Common myeloid progenitor, CD34-positive (primary cell): ENCODE measurements at regions not wholly inside any gene's neighbourhood (a gene's known extent, or its start where the extent isn't known, plus 50 kb on each side); places are given as distances from the start of the nearest gene placed in this dataset.

Experiments used
- CTCF ChIA-PET: fragments of 350-600 bp; sonication (Branson Sonifier 250); formaldehyde crosslinking; loops from one replicate; lab custom pipeline; 2021; ENCODE audit warnings: antibody characterized with exemption; lab: Charles Lee
- POLR2A ChIA-PET: fragments of 350-600 bp; sonication (Branson Sonifier 250); formaldehyde crosslinking; loops from one replicate; lab custom pipeline; 2021; ENCODE audit warnings: antibody characterized with exemption; lab: Charles Lee
- DNase-seq, 3 donors: peaks; one replicate each; pipeline versions ENCODE4 v3.0.0 to v3.0.0-alpha.2; 2013
- H3K27ac ChIP-seq, 2 experiments: 1 replicate in 1 of 2; 2 replicates in 1 of 2; pipeline ENCODE4 v1.7.0; 2013; ENCODE audit warnings: inconsistent platforms in 2 of 2, low read length in 2 of 2, mild to moderate bottlenecking in 2 of 2, low read depth in 1 of 2, moderate library complexity in 1 of 2; ENCODE audit not compliant: severe bottlenecking in 2 of 2, insufficient read depth in 1 of 2, poor library complexity in 1 of 2
- H3K27me3 ChIP-seq, 5 experiments: replicated peaks in 2 of 5; 1 replicate in 3 of 5; 2 replicates in 2 of 5; pipeline versions ENCODE4 v1.6.1 to v1.7.0; 2013; ENCODE audit warnings: low read length in 4 of 5, mild to moderate bottlenecking in 2 of 5, moderate library complexity in 2 of 5, inconsistent platforms in 1 of 5; ENCODE audit not compliant: insufficient read depth in 5 of 5, control insufficient read depth in 4 of 5
- H3K36me3 ChIP-seq, 4 experiments: 1 replicate in 2 of 4; 2 replicates in 2 of 4; pipeline versions ENCODE4 v1.6.1 to v1.7.0; 2013; ENCODE audit warnings: low read length in 3 of 4, control low read depth in 1 of 4, mild to moderate bottlenecking in 1 of 4; ENCODE audit not compliant: control insufficient read depth in 4 of 4, insufficient read depth in 4 of 4
- H3K4me1 ChIP-seq, 4 experiments: 1 replicate in 3 of 4; 2 replicates in 1 of 4; pipeline versions ENCODE4 v1.6.1 to v1.7.1; 2013; ENCODE audit warnings: low read length in 3 of 4, mild to moderate bottlenecking in 3 of 4, control low read depth in 1 of 4, inconsistent platforms in 1 of 4, moderate library complexity in 1 of 4; ENCODE audit not compliant: control insufficient read depth in 4 of 4, insufficient read depth in 4 of 4; ENCODE audit errors: control extremely low read depth in 1 of 4
- H3K4me3 ChIP-seq, 7 experiments: 1 replicate in 4 of 7; 2 replicates in 3 of 7; pipeline versions ENCODE4 v1.5.1 to v1.7.0; 2013; ENCODE audit warnings: mild to moderate bottlenecking in 7 of 7, low read length in 6 of 7, moderate library complexity in 6 of 7, inconsistent platforms in 2 of 7, low read depth in 2 of 7, control low read depth in 1 of 7; ENCODE audit not compliant: insufficient read depth in 4 of 7, control insufficient read depth in 1 of 7; ENCODE audit errors: extremely low read depth in 1 of 7
- H3K9me3 ChIP-seq, 5 experiments: 1 replicate in 4 of 5; 2 replicates in 1 of 5; pipeline versions ENCODE4 v1.6.1 to v1.7.1; 2013; ENCODE audit warnings: low read length in 4 of 5, mild to moderate bottlenecking in 2 of 5, inconsistent platforms in 1 of 5, low read depth in 1 of 5, moderate library complexity in 1 of 5; ENCODE audit not compliant: control insufficient read depth in 4 of 5, insufficient read depth in 2 of 5; ENCODE audit errors: control extremely low read depth in 1 of 5
- WGBS: methylation state at CpG from one replicate; pipeline ENCODE4 v1.1.5; 2013; ENCODE audit not compliant: insufficient coverage; 5-methylcytosine and 5-hydroxymethylcytosine counted together

GRCh38 chr18:61187971-61188370 lies 145.3 kb upstream of the CDH20 start:
- 100% methylated on average over 3 of the region's 3 CpGs for WGBS
- no peaks in the 10 kb centered on the region for H3K4me1 ChIP-seq
- H3K9me3 ChIP-seq = no peaks in the 10 kb centered on the region
- POLR2A ChIA-PET = no interaction called here
- H3K36me3 ChIP-seq = no peaks in the 10 kb centered on the region
- H3K27me3 ChIP-seq = no peaks in the 10 kb centered on the region
- H3K27ac ChIP-seq = no peak overlapping the region
- no peak overlapping the region for H3K4me3 ChIP-seq
- DNase-seq = no peak
- CTCF ChIA-PET = no interaction called here

- Histone ChIP-seq H3K27me3 (no peaks in the 10 kb centered on the region), H3K4me1 (no peaks in the 10 kb centered on the region), H3K9me3 (no peaks in the 10 kb centered on the region), H3K4me3 (no peak overlapping the region), H3K27ac (no peak overlapping the region), H3K36me3 (no peaks in the 10 kb centered on the region)
- POLR2A ChIA-PET = no interaction called here
- no CpG with 5 or more reads among the region's 3 CpGs for WGBS
- CTCF ChIA-PET = no interaction called here
- no peak for DNase-seq
Measured at GRCh38 chr18:61189376-61189775, 143.9 kb upstream of the CDH20 start.

- 95% methylated on average over 2 of the region's 4 CpGs for WGBS
- Histone ChIP-seq H3K27me3 (no peaks in the 10 kb centered on the region), H3K4me3 (no peak overlapping the region), H3K4me1 (no peaks in the 10 kb centered on the region), H3K36me3 (no peaks in the 10 kb centered on the region), H3K27ac (no peak overlapping the region), H3K9me3 (no peaks in the 10 kb centered on the region)
- ChIA-PET CTCF (no interaction called here), POLR2A (no interaction called here)
- no peak for DNase-seq
Measured at GRCh38 chr18:61194726-61195125, 138.5 kb upstream of the CDH20 start.

- no peak for DNase-seq
- POLR2A ChIA-PET = interaction anchor here (0.6 kb wide), 1 partner anchor 1842 kb away, joined by 3 read pairs; no protein-coding TSS in a partner anchor
- CTCF ChIA-PET = interaction anchor here (1.5 kb wide), 1 partner anchor 35 kb away, joined by 3 read pairs; no protein-coding TSS in a partner anchor
- Histone ChIP-seq H3K9me3 (no peaks in the 10 kb centered on the region), H3K4me1 (no peaks in the 10 kb centered on the region), H3K27me3 (no peaks in the 10 kb centered on the region), H3K27ac (no peak overlapping the region), H3K4me3 (no peak overlapping the region), H3K36me3 (no peaks in the 10 kb centered on the region)
- WGBS = 100% methylated on average over 2 of the region's 4 CpGs
Measured at GRCh38 chr18:61196750-61197149, 136.5 kb upstream of the CDH20 start.

- no peaks in the 10 kb centered on the region for H3K27me3 ChIP-seq
- no peaks in the 10 kb centered on the region for H3K36me3 ChIP-seq
- no peak overlapping the region for H3K4me3 ChIP-seq
- no peaks in the 10 kb centered on the region for H3K9me3 ChIP-seq
- ChIA-PET POLR2A (no interaction called here), CTCF (no interaction called here)
- no peak for DNase-seq
- no peak overlapping the region for H3K27ac ChIP-seq
- no peaks in the 10 kb centered on the region for H3K4me1 ChIP-seq
Measured at GRCh38 chr18:61198486-61198885, 134.7 kb upstream of the CDH20 start.

GRCh38 chr18:61199171-61199848 lies 133.9 kb upstream of the CDH20 start:
- DNase-seq = no peak
- 64% methylated on average over 2 of the region's 3 CpGs for WGBS

GRCh38 chr18:61201511-61201910 lies 131.7 kb upstream of the CDH20 start:
- WGBS = no CpG with 5 or more reads among the region's 2 CpGs
- H3K36me3 ChIP-seq = no peaks in the 10 kb centered on the region

More at GRCh38 chr18:61199171-61199848, 133.9 kb upstream of the CDH20 start:
- Histone ChIP-seq H3K4me3 (no peak overlapping the region), H3K27ac (no peak overlapping the region), H3K36me3 (no peaks in the 10 kb centered on the region), H3K27me3 (no peaks in the 10 kb centered on the region), H3K9me3 (no peaks in the 10 kb centered on the region), H3K4me1 (no peaks in the 10 kb centered on the region)
- CTCF ChIA-PET = no interaction called here
- POLR2A ChIA-PET = no interaction called here

More at GRCh38 chr18:61201511-61201910, 131.7 kb upstream of the CDH20 start:
- Histone ChIP-seq H3K4me3 (no peak overlapping the region), H3K27ac (no peak overlapping the region), H3K4me1 (no peaks in the 10 kb centered on the region), H3K9me3 (no peaks in the 10 kb centered on the region), H3K27me3 (no peaks in the 10 kb centered on the region)
- DNase-seq = no peak
- POLR2A ChIA-PET = no interaction called here
- CTCF ChIA-PET = no interaction called here
